OCI-LY3 (cell line): ENCODE measurements at regions not wholly inside any gene's neighbourhood (a gene's known extent, or its start where the extent isn't known, plus 50 kb on each side); places are given as distances from the start of the nearest gene placed in this dataset.

Experiments used
- H2AFZ ChIP-seq: fragments of 200-600, 300-600 bp; shearing (Covaris generic); 2 replicates; pipeline ENCODE4 v1.6.0; 2014; ENCODE audit warnings: antibody characterized with exemption, low read depth, low read length
- H3K27ac ChIP-seq: fragments of 200-600, 300-600 bp; sonication (generic); 2 replicates; pipeline ENCODE4 v1.5.1; 2014; ENCODE audit warnings: mild to moderate bottlenecking, low read length, moderate library complexity, mixed read lengths
- H3K27me3 ChIP-seq: fragments of 200-600, 300-600 bp; sonication (generic); 2 replicates; pipeline ENCODE4 v1.6.1; 2014; ENCODE audit warnings: low read depth, low read length, mixed read lengths
- H3K36me3 ChIP-seq: fragments of 200-600, 300-600 bp; sonication (generic); replicated peaks from 2 replicates; pipeline ENCODE3; 2014; ENCODE audit warnings: low read depth, low read length, mixed read lengths
- H3K4me1 ChIP-seq: fragments of 300-600, 200-600 bp; sonication (generic); 2 replicates; pipeline ENCODE4 v1.6.1; 2014; ENCODE audit warnings: low read length, mixed read lengths
- H3K4me2 ChIP-seq: fragments of 200-600, 300-600 bp; sonication (generic); 2 replicates; pipeline ENCODE4 v1.6.1; 2014; ENCODE audit warnings: low read length, mixed read lengths
- H3K4me3 ChIP-seq: fragments of 300-600, 200-600 bp; sonication (generic); 2 replicates; pipeline ENCODE4 v1.5.1; 2014; ENCODE audit warnings: antibody characterized with exemption, mild to moderate bottlenecking, low read length, moderate library complexity
- H3K79me2 ChIP-seq: fragments of 300-600, 200-600 bp; shearing (Covaris generic); 2 replicates; pipeline ENCODE4 v1.6.1; 2014; ENCODE audit warnings: mild to moderate bottlenecking, low read length, mixed read lengths
- H3K9ac ChIP-seq: fragments of 300-600, 200-600 bp; shearing (Covaris generic); 2 replicates; pipeline ENCODE4 v1.6.0; 2014; ENCODE audit warnings: mild to moderate bottlenecking, low read length, moderate library complexity
- H3K9me3 ChIP-seq: fragments of 200-600, 300-600 bp; shearing (Covaris generic); 2 replicates; pipeline ENCODE4 v1.6.1; 2014; ENCODE audit warnings: low read length, mixed read lengths; ENCODE audit not compliant: insufficient read depth
- H4K20me1 ChIP-seq: fragments of 200-600, 300-600 bp; sonication (generic); 2 replicates; pipeline ENCODE4 v1.6.1; 2016; ENCODE audit warnings: low read length, mixed read lengths; ENCODE audit not compliant: insufficient read depth
- EZH2phosphoT487 ChIP-seq: fragments of 200-600 bp; shearing (Covaris generic); IDR thresholded peaks from 2 replicates; pipeline ENCODE4 v1.6.1; 2018; ENCODE audit warnings: antibody characterized with exemption, mixed run types, low read depth
- TF ChIP-seq, protein P1 (sequence below): fragments of 200-600, 300-600 bp; sonication (generic); IDR thresholded peaks from 2 replicates; pipeline ENCODE4 v1.5.1; 2014; ENCODE audit warnings: antibody characterized with exemption, low read length, low read depth

DNA sequence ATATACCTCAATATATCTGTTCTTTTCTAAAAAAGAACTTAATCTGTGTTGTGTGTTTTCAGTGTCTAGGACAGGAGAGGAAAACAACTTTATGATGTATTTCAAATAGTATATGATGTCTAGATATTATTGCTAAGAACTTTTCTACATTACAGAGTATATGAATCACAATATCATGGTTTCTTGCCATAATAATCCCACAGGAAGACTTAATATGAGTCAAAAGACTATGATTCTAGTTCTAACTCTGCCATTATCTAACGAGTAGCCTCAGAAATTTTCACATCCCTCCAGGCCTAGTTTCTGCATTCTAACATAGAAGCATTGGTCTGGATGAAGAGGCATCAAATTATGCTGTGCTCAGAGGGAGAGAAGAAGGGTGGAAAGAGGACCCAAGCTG, 107.7 kb upstream of the SPRED1 start:
- no peaks in the 10 kb centered on the region for H3K27me3 ChIP-seq
- H3K4me3 ChIP-seq, result no peak overlapping the region
- no peak overlapping the region for H3K4me2 ChIP-seq
- TF ChIP-seq EZH2phosphoT487, result no peak
- TF ChIP-seq, protein P1, sequence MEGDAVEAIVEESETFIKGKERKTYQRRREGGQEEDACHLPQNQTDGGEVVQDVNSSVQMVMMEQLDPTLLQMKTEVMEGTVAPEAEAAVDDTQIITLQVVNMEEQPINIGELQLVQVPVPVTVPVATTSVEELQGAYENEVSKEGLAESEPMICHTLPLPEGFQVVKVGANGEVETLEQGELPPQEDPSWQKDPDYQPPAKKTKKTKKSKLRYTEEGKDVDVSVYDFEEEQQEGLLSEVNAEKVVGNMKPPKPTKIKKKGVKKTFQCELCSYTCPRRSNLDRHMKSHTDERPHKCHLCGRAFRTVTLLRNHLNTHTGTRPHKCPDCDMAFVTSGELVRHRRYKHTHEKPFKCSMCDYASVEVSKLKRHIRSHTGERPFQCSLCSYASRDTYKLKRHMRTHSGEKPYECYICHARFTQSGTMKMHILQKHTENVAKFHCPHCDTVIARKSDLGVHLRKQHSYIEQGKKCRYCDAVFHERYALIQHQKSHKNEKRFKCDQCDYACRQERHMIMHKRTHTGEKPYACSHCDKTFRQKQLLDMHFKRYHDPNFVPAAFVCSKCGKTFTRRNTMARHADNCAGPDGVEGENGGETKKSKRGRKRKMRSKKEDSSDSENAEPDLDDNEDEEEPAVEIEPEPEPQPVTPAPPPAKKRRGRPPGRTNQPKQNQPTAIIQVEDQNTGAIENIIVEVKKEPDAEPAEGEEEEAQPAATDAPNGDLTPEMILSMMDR, result no peak
- no peak overlapping the region for H3K27ac ChIP-seq
- H2AFZ ChIP-seq, result no peak overlapping the region
- no peaks in the 10 kb centered on the region for H3K4me1 ChIP-seq
- H3K9me3 ChIP-seq, result no peaks in the 10 kb centered on the region
- no peak overlapping the region for H3K9ac ChIP-seq
- H3K79me2 ChIP-seq, result no peaks in the 10 kb centered on the region
- no peaks in the 10 kb centered on the region for H3K36me3 ChIP-seq
- H4K20me1 ChIP-seq, result no peaks in the 10 kb centered on the region

DNA sequence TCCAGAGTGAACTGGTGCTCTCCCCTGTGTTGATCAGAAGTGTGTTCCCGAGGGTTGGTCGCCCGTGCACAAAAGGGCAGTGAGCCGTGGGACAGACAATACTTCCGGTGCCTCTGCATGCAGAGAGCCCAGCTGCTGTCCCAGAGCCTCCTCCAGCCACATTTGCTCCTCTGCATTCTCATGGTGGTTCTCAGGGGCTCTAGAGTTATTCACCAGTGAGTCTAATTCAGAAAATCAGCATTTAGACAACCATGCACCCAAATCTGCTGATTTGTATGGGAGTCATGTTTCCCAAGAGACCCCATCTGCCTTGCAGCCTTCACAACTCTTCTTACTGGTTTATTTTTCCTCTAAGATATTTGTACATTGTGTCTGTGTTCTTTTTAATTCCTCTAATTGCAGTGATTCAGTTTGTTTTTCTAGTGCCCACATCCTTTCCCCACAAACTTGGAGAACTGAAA, 107.0 kb upstream of the SPRED1 start:
- H2AFZ ChIP-seq, result no peak overlapping the region
- H3K27me3 ChIP-seq, result no peaks in the 10 kb centered on the region
- H3K9ac ChIP-seq, result no peak overlapping the region
- peaks cover 3% of the 10 kb centered on the region; the same call in 1 of the 2 replicates for H3K9me3 ChIP-seq
- TF ChIP-seq, protein P1, result no peak
- no peak for TF ChIP-seq EZH2phosphoT487
- H3K4me3 ChIP-seq, result no peak overlapping the region
- H4K20me1 ChIP-seq, result no peaks in the 10 kb centered on the region
- no peaks in the 10 kb centered on the region for H3K79me2 ChIP-seq
- no peak overlapping the region for H3K27ac ChIP-seq
- no peaks in the 10 kb centered on the region for H3K4me1 ChIP-seq
- H3K4me2 ChIP-seq, result no peak overlapping the region
- H3K36me3 ChIP-seq, result no peaks in the 10 kb centered on the region

DNA sequence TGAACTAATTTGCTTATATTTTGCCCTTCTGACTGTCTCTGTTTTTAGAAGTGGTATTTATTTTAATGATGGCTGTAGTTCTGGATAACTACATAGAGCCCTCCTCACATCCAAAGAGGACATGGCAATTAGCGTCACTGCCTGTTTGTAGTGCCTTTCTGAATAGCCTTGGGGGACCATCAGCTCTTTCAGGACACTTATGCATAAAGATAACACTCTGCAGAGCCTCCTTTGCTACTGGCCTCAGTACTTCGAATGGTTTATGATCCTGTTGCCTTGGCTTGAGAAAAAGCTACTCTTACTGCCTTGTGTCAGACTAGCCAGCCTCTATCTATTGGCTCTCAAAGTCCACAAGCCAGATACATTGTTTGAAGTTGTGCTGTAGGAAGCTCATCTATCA, 105.4 kb upstream of the SPRED1 start:
- no peaks in the 10 kb centered on the region for H4K20me1 ChIP-seq
- H3K9me3 ChIP-seq, result peaks cover 8% of the 10 kb centered on the region; the same call in 1 of the 2 replicates
- H3K27ac ChIP-seq, result no peak overlapping the region
- no peak overlapping the region for H3K4me3 ChIP-seq
- no peaks in the 10 kb centered on the region for H3K4me1 ChIP-seq
- H3K36me3 ChIP-seq, result no peaks in the 10 kb centered on the region
- no peak for TF ChIP-seq EZH2phosphoT487
- TF ChIP-seq, protein P1, result no peak
- no peak overlapping the region for H3K9ac ChIP-seq
- no peaks in the 10 kb centered on the region for H3K79me2 ChIP-seq
- H3K27me3 ChIP-seq, result no peaks in the 10 kb centered on the region
- no peak overlapping the region for H3K4me2 ChIP-seq
- no peak overlapping the region for H2AFZ ChIP-seq

DNA sequence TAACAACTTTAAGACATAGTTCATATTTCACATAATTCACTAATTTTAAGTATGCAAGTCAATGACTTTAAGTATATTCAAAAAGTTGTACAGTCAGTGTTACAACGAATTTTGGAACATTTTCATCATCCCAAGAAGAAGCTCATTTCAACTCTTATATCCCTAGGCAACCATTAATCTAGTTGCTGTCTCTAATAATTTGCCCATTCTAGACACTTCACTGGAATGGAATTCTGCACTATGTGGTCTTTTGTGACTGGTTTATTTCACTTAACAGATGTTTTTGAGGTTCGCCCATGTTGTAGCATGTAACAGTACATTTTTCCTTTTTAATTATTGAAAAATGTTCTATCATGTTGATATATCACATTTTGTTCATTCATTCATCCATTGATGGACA, 104.2 kb upstream of the SPRED1 start:
- Histone ChIP-seq H3K27ac (no peak overlapping the region), H3K79me2 (no peaks in the 10 kb centered on the region), H3K4me2 (no peak overlapping the region), H3K9me3 (peaks cover 8% of the 10 kb centered on the region; the same call in 1 of the 2 replicates), H4K20me1 (no peaks in the 10 kb centered on the region), H3K36me3 (no peaks in the 10 kb centered on the region), H3K4me3 (no peak overlapping the region), H3K27me3 (no peaks in the 10 kb centered on the region), H3K4me1 (no peaks in the 10 kb centered on the region), H2AFZ (no peak overlapping the region), H3K9ac (no peak overlapping the region)
- TF ChIP-seq, protein P1, result no peak
- TF ChIP-seq EZH2phosphoT487, result no peak
